ENCODE measurements at regions not wholly inside any gene's neighbourhood (a gene's known extent, or its start where the extent isn't known, plus 50 kb on each side); places are given as distances from the start of the nearest gene placed in this dataset.

DNA sequence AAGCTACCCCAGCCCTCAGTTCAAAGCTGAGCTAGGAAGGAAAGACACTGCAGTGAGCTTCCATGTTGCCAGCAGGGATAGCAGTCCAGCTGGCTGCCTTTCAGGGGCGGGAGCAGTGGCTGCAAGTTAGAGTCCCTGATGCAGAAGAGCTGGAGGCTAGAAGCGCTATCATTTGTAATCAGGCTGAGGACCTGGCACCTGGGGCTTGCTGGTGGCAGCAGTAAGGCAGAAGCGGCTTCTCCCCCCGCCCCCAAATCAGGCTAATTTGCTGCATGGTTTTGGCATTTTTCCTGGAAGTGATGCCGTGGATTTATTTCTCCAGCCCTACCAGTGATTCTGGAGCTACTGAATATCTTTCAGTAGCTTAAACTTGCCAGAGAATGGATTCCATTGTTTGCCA lies 203.3 kb downstream of the CLCN4 start:
- TF ChIP-seq POLR2A (IDR thresholded peaks at IDR 0.05) (no peak), CTCF (IDR thresholded peaks at IDR 0.05 in 8 of 11, conservative IDR thresholded peaks at IDR 0.05 in 3 of 11) (no peak), POLR2AphosphoS5 (IDR thresholded peaks at IDR 0.05) (no peak)

Data from spleen (tissue), 7 donors.